OCI-LY7 (cell line): ENCODE measurements at regions not wholly inside any gene's neighbourhood (a gene's known extent, or its start where the extent isn't known, plus 50 kb on each side); places are given as distances from the start of the nearest gene placed in this dataset.

Experiments used
- CTCF ChIP-seq: fragments of 200-600 bp; sonication (generic); conservative IDR thresholded peaks from 2 replicates; pipeline ENCODE4 v1.5.1; 2014; ENCODE audit warnings: mild to moderate bottlenecking, antibody characterized with exemption, low read length, moderate library complexity, mixed read lengths
- EZH2phosphoT487 ChIP-seq: fragments of 200-600 bp; sonication (generic); IDR thresholded peaks from 2 replicates; pipeline ENCODE4 v1.6.1; 2018; ENCODE audit warnings: low read depth, borderline replicate concordance, mild to moderate bottlenecking, mixed run types, antibody characterized with exemption, low read length, moderate library complexity, mixed read lengths

GRCh38 chr4:101414496-101414895, 67.2 kb upstream of the PPP3CA start:
- no peak for TF ChIP-seq CTCF
- no peak for TF ChIP-seq EZH2phosphoT487
